ENCODE measurements at regions not wholly inside any gene's neighbourhood (a gene's known extent, or its start where the extent isn't known, plus 50 kb on each side); places are given as distances from the start of the nearest gene placed in this dataset.

GRCh38 chr13:61913183-61913582 lies 497.5 kb upstream of the PCDH20 start:
- ChIA-PET POLR2A (no interaction called here), RAD21 (ENCODE audit: unreplicated experiment) (no interaction called here), CTCF (no interaction called here), SMC1A (ENCODE audit: uncharacterized antibody, unreplicated experiment) (no interaction called here)
- DNase-seq (ENCODE audit: low read depth, low spot score) (no peak), FAIRE-seq (no peak), ATAC-seq (no peak)
- 0% methylated on average over 1 of the region's 1 CpG for WGBS (ENCODE audit: insufficient coverage, insufficient replicate concordance, low lambda C conversion rate, missing lambda C conversion rate)
- Histone ChIP-seq H3K4me1 (ENCODE audit: control insufficient read depth, insufficient read depth, low read length) (no peaks in the 10 kb centered on the region), H3K36me3 (ENCODE audit: control insufficient read depth in 2 of 2, insufficient read depth in 2 of 2, low read length in 1 of 2) (no peaks in the 10 kb centered on the region), H3K79me2 (ENCODE audit: control insufficient read depth, insufficient read depth, low read length) (no peaks in the 10 kb centered on the region), H3K4me2 (ENCODE audit: control insufficient read depth, insufficient read depth) (no peak overlapping the region), H3K4me3 (no peak overlapping the region), H3K27me3 (replicated peaks in 1 of 2; ENCODE audit: control insufficient read depth in 2 of 2, insufficient read depth in 2 of 2, low read length in 1 of 2) (no peaks in the 10 kb centered on the region), H3K9me3 (replicated peaks; ENCODE audit: control insufficient read depth, insufficient read depth, low read length) (no peaks in the 10 kb centered on the region), H3K27ac (ENCODE audit: control insufficient read depth, insufficient read depth) (no peak overlapping the region), H3K9ac (ENCODE audit: control insufficient read depth, insufficient read depth, low read length) (no peak overlapping the region), H4K20me1 (ENCODE audit: control insufficient read depth, insufficient read depth) (no peaks in the 10 kb centered on the region), H2AFZ (ENCODE audit: control insufficient read depth, low read depth, low read length) (no peak overlapping the region)
- intact Hi-C loops (cut with micrococcal nuclease; ENCODE audit: unreplicated experiment): no loop called here
- in situ Hi-C loops (cut with MboI): no loop called here
- BruUV-seq (replicated peaks): no TSS peak
- TF ChIP-seq TCF7 (IDR thresholded peaks at IDR 0.05; ENCODE audit: borderline replicate concordance) (no peak), CBX3 (IDR thresholded peaks at IDR 0.05; ENCODE audit: borderline replicate concordance, low read depth) (no peak), TCF12 (IDR thresholded peaks at IDR 0.05; ENCODE audit: low read depth, low read length) (no peak), SREBF1 (IDR thresholded peaks at IDR 0.05; ENCODE audit: low read length) (no peak), USF1 (IDR thresholded peaks at IDR 0.05; ENCODE audit: borderline replicate concordance, extremely low read length, insufficient read depth, low read depth, low read length) (no peak), SIX5 (IDR thresholded peaks at IDR 0.05; ENCODE audit: low read depth, low read length, severe bottlenecking) (no peak), GATAD2B (conservative IDR thresholded peaks at IDR 0.05; ENCODE audit: low read depth) (no peak), TBL1XR1 (IDR thresholded peaks at IDR 0.05; ENCODE audit: low read depth, low read length) (no peak), ZBTB11 (CRISPR knock-in tag; IDR thresholded peaks at IDR 0.05) (no peak), SMAD5 (IDR thresholded peaks at IDR 0.05; ENCODE audit: low read depth) (no peak), RAD51 (IDR thresholded peaks at IDR 0.05) (no peak), PML (IDR thresholded peaks at IDR 0.05; ENCODE audit: low read length) (no peak), CEBPB (IDR thresholded peaks at IDR 0.05; ENCODE audit: borderline replicate concordance in 1 of 2, low read depth in 2 of 2, low read length in 2 of 2) (no peak), HSF1 (IDR thresholded peaks at IDR 0.05; ENCODE audit: low read depth, low read length) (no peak), IKZF1 (conservative IDR thresholded peaks at IDR 0.05) (no peak)
